A172 (cell line): ENCODE measurements at regions not wholly inside any gene's neighbourhood (a gene's known extent, or its start where the extent isn't known, plus 50 kb on each side); places are given as distances from the start of the nearest gene placed in this dataset.
"Not testable (repeated sequence)": the region's sequence is repeated elsewhere in the genome, so short reads cannot be mapped to it uniquely, and the experiment has no call there.

Experiments used
- DNase-seq: peaks from one replicate; pipeline ENCODE4 v3.0.0-alpha.2; 2015; ENCODE audit warnings: low spot score

- not testable (repeated sequence) for DNase-seq
Observed at GRCh38 chr5:148741766-148742165, 84.6 kb upstream of the ADRB2 start.

- DNase-seq, result not testable (repeated sequence)
Observed at GRCh38 chr5:148744380-148744779, 82.0 kb upstream of the ADRB2 start.

GRCh38 chr5:148746826-148747535 lies 79.4 kb upstream of the ADRB2 start:
- DNase-seq, result peak; percentile 38

- no peak for DNase-seq
Observed at GRCh38 chr5:148747536-148747906, 78.9 kb upstream of the ADRB2 start.

- no peak for DNase-seq
Observed at GRCh38 chr5:148748702-148749392, 77.6 kb upstream of the ADRB2 start.

GRCh38 chr5:148750614-148751013 lies 75.8 kb upstream of the ADRB2 start:
- DNase-seq, result no peak

- no peak for DNase-seq
Observed at GRCh38 chr5:148751025-148751424, 75.4 kb upstream of the ADRB2 start.

GRCh38 chr5:148752375-148752774 lies 74.0 kb upstream of the ADRB2 start:
- not testable (repeated sequence) for DNase-seq

GRCh38 chr5:148759101-148759500 lies 67.3 kb upstream of the ADRB2 start:
- no peak for DNase-seq

- DNase-seq, result no peak
Observed at GRCh38 chr5:148760945-148761638, 65.3 kb upstream of the ADRB2 start.

GRCh38 chr5:148763996-148764395 lies 62.4 kb upstream of the ADRB2 start:
- no peak for DNase-seq

- no peak for DNase-seq
Observed at GRCh38 chr5:148765061-148765460, 61.4 kb upstream of the ADRB2 start.

GRCh38 chr5:148768806-148769415 lies 57.5 kb upstream of the ADRB2 start:
- DNase-seq, result no peak

GRCh38 chr5:148769941-148770340 lies 56.5 kb upstream of the ADRB2 start:
- no peak for DNase-seq

- no peak for DNase-seq
Observed at GRCh38 chr5:148774313-148774712, 52.1 kb upstream of the ADRB2 start.

- no peak for DNase-seq
Observed at GRCh38 chr5:148776261-148776660, 50.1 kb upstream of the ADRB2 start.
